ENCODE measurements at regions not wholly inside any gene's neighbourhood (a gene's known extent, or its start where the extent isn't known, plus 50 kb on each side); places are given as distances from the start of the nearest gene placed in this dataset.

DNA sequence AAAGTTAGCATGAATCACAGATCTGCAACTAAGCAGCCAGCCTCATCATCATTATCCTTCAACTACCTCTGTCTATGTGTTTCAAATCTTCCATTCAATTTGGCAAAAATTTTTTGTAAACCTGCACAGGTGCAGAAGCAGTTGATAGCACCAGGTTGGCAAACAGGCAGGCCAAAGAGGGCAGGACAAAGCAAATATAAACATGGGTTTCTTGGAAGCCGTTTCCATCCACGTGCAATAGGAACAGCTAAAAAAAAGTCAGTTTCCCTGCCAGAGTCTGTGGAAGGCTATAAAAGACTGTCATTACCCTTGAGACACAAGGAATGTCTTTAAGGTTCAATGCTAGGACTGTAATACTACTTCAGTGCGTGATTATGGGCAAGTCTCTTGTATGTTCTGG, 253.2 kb downstream of the PDHA2 start:
- Histone ChIP-seq H3K4me1 (ENCODE audit: control insufficient read depth, insufficient read depth, low read length) (no peaks in the 10 kb centered on the region), H3K27me3 (ENCODE audit: control insufficient read depth, insufficient read depth, low read length, poor library complexity, severe bottlenecking) (no peaks in the 10 kb centered on the region), H3K9ac (ENCODE audit: extremely low read depth, low read length, poor library complexity, severe bottlenecking) (no peak overlapping the region), H3K27ac (ENCODE audit: low read depth, low read length) (no peak overlapping the region), H3K36me3 (ENCODE audit: control insufficient read depth, insufficient read depth, low read length) (no peaks in the 10 kb centered on the region), H3K4me3 (ENCODE audit: low read length) (no peak overlapping the region), H3K9me3 (ENCODE audit: control insufficient read depth, low read length) (no peaks in the 10 kb centered on the region)
- TF ChIP-seq, protein P1, sequence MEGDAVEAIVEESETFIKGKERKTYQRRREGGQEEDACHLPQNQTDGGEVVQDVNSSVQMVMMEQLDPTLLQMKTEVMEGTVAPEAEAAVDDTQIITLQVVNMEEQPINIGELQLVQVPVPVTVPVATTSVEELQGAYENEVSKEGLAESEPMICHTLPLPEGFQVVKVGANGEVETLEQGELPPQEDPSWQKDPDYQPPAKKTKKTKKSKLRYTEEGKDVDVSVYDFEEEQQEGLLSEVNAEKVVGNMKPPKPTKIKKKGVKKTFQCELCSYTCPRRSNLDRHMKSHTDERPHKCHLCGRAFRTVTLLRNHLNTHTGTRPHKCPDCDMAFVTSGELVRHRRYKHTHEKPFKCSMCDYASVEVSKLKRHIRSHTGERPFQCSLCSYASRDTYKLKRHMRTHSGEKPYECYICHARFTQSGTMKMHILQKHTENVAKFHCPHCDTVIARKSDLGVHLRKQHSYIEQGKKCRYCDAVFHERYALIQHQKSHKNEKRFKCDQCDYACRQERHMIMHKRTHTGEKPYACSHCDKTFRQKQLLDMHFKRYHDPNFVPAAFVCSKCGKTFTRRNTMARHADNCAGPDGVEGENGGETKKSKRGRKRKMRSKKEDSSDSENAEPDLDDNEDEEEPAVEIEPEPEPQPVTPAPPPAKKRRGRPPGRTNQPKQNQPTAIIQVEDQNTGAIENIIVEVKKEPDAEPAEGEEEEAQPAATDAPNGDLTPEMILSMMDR (conservative IDR thresholded peaks at IDR 0.05): no peak
- no peak for DNase-seq
- Mint-ChIP-seq H3K27ac (no peak overlapping the region), H3K9me3 (no peaks in the 10 kb centered on the region), H3K27me3 (ENCODE audit: insufficient read depth) (no peaks in the 10 kb centered on the region), H3K36me3 (ENCODE audit: low read depth) (no peaks in the 10 kb centered on the region), H3K4me3 (no peak overlapping the region), H3K4me1 (no peaks in the 10 kb centered on the region)
- WGBS, 2 experiments (ENCODE audit: insufficient coverage in 1 of 2, insufficient read length in 1 of 2): 84 to 90% methylated on average over 3 of the region's 3 CpGs

DNA sequence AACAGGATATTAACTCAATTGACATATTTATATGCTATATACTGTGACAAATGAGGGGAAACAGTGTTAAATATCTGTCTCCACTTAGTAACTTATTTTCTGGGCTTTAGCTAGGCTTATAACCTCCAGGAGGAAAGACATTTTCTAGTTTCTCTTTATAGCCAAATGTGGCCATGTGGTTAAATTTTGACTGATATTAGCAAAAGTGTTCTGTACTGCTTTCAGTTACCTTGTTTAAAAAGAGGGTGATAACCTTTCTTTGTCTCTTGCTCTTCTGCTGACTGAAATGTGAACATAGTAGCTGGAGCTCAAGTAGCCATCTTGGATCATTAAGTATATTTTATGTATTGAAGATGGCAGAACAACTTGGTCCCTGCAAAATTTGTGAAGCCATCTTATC, 253.7 kb downstream of the PDHA2 start:
- no peak overlapping the region for H3K27ac Mint-ChIP-seq
- DNase-seq: no peak
- no peaks in the 10 kb centered on the region for H3K4me1 Mint-ChIP-seq
- H3K9ac ChIP-seq (ENCODE audit: extremely low read depth, low read length, poor library complexity, severe bottlenecking): no peak overlapping the region
- no peak overlapping the region for H3K27ac ChIP-seq (ENCODE audit: low read depth, low read length)
- H3K36me3 Mint-ChIP-seq (ENCODE audit: low read depth): no peaks in the 10 kb centered on the region
- H3K27me3 Mint-ChIP-seq (ENCODE audit: insufficient read depth): no peaks in the 10 kb centered on the region
- H3K4me3 Mint-ChIP-seq: no peak overlapping the region
- TF ChIP-seq, protein P1 (conservative IDR thresholded peaks at IDR 0.05): no peak
- H3K36me3 ChIP-seq (ENCODE audit: control insufficient read depth, insufficient read depth, low read length): no peaks in the 10 kb centered on the region
- no peaks in the 10 kb centered on the region for H3K9me3 Mint-ChIP-seq
- H3K9me3 ChIP-seq (ENCODE audit: control insufficient read depth, low read length): no peaks in the 10 kb centered on the region
- H3K4me1 ChIP-seq (ENCODE audit: control insufficient read depth, insufficient read depth, low read length): no peaks in the 10 kb centered on the region
- H3K27me3 ChIP-seq (ENCODE audit: control insufficient read depth, insufficient read depth, low read length, poor library complexity, severe bottlenecking): no peaks in the 10 kb centered on the region
- no peak overlapping the region for H3K4me3 ChIP-seq (ENCODE audit: low read length)

DNA sequence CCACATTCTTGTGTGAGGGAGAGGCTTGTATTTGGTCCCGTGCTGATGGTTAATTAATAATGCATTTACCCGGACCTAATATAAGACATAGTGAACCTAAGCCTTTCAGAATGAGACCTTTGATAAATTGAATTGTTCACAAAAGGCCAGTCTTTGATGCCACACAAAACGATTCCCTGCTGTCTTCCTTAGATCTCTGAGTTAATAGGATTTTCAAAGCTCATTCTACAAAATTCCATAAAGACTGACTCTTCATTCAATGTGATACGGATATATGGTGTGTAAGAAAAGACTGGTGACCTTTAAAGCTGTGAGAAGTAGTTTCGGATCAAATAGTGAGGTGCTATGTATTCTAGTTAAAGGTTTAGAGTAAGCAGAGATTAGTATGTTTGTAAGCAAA, 254.3 kb downstream of the PDHA2 start:
- TF ChIP-seq, protein P1 (conservative IDR thresholded peaks at IDR 0.05): no peak
- Mint-ChIP-seq H3K27me3 (ENCODE audit: insufficient read depth) (no peaks in the 10 kb centered on the region), H3K4me3 (no peak overlapping the region), H3K4me1 (no peaks in the 10 kb centered on the region), H3K36me3 (ENCODE audit: low read depth) (no peaks in the 10 kb centered on the region), H3K9me3 (no peaks in the 10 kb centered on the region), H3K27ac (no peak overlapping the region)
- no peak overlapping the region for H3K27ac ChIP-seq (ENCODE audit: low read depth, low read length)
- H3K4me1 ChIP-seq (ENCODE audit: control insufficient read depth, insufficient read depth, low read length): no peaks in the 10 kb centered on the region
- no peaks in the 10 kb centered on the region for H3K9me3 ChIP-seq (ENCODE audit: control insufficient read depth, low read length)
- no peaks in the 10 kb centered on the region for H3K27me3 ChIP-seq (ENCODE audit: control insufficient read depth, insufficient read depth, low read length, poor library complexity, severe bottlenecking)
- WGBS, 2 experiments (ENCODE audit: insufficient coverage in 1 of 2, insufficient read length in 1 of 2): 90 to 93% methylated on average over 3 to 5 of the region's 5 CpGs
- H3K36me3 ChIP-seq (ENCODE audit: control insufficient read depth, insufficient read depth, low read length): no peaks in the 10 kb centered on the region
- H3K9ac ChIP-seq (ENCODE audit: extremely low read depth, low read length, poor library complexity, severe bottlenecking): no peak overlapping the region
- no peak for DNase-seq
- no peak overlapping the region for H3K4me3 ChIP-seq (ENCODE audit: low read length)
